ENCODE measurements at regions not wholly inside any gene's neighbourhood (a gene's known extent, or its start where the extent isn't known, plus 50 kb on each side); places are given as distances from the start of the nearest gene placed in this dataset.
A peak's percentile ranks its signal among the peaks of the same experiment; 100 is the strongest.

GRCh38 chr7:22586101-22586785, 86.3 kb upstream of the STEAP1B start:
- ATAC-seq = peak in 1 of 2 donors; percentile 13

DNA sequence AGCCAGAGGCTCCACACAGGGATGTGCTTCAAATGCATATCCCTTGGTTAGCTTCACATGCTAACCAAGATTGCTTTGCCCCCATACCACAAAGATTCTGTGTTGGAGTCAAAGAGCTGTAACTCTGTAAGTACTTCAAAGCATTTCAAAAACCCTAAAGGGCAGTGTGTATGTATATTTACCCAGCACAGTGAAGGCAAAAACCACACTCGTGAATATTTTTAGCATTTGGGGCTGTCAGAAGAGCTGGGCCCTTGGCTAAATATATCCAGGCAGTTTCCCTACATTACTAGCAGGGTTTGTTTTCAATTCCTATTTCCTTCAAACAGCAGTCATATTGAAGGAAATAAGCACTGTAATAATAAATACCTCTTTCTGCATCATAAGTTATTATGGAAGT, 84.2 kb upstream of the STEAP1B start:
- no peak for ATAC-seq

DNA sequence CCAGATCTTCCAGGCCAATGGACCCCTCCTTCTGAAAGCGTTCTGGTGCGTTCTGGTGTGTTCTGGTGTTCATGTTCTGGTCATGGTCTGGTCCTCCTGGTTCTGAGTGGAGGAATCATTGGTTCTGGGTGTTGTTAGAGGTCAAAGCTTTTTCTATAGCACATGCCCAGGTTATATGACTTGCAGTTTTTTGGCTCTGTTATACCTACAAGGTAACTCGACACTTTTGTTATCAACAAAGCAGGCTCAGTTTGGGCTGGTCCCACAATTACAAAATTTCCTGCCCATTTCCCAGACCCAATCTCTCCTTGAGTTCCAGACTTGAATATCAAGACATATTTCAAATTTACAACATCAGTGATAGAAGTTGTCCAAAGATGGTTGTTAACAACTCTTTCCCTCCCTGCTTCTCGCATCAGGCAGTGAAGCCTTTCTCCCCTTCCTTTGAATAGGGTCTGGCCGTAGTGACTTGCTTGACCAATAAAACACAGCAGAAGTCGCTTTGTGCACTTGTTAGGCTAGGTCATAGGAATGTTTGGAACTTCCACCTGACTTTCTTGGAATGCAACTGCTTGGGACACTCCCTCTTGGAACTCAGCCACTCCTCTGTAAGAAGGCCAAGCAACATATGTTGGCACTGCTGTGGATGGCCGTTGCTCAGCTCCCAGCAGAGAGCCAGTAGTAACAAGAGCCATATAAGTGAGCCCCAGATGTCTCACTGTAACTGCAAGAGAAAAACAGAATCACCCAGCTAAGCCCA, 83.1 kb upstream of the STEAP1B start:
- no peak for ATAC-seq

- no peak for ATAC-seq
Observed at GRCh38 chr7:22581099-22581498, 81.1 kb upstream of the STEAP1B start.

DNA sequence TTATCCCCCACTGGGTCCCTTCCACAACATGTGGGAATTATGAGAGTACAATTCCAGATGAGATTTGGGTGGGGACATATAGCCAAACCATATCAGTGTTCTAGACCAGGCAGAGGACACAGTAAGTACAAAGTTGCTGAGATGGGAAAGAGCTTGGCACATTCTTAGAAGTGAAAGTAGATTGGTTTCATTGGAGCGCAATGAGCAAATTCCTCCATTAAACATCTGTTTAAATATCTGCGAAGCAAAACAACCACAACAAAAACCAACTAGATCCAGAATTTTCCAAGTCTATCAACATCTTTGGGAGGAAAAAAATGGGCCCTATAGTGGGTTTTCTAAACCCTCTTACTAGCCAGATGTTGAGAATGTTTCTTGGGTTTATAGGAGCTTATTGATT, 80.0 kb upstream of the STEAP1B start:
- no peak for ATAC-seq

GRCh38 chr7:22578007-22578733, 78.2 kb upstream of the STEAP1B start:
- no peak for ATAC-seq

DNA sequence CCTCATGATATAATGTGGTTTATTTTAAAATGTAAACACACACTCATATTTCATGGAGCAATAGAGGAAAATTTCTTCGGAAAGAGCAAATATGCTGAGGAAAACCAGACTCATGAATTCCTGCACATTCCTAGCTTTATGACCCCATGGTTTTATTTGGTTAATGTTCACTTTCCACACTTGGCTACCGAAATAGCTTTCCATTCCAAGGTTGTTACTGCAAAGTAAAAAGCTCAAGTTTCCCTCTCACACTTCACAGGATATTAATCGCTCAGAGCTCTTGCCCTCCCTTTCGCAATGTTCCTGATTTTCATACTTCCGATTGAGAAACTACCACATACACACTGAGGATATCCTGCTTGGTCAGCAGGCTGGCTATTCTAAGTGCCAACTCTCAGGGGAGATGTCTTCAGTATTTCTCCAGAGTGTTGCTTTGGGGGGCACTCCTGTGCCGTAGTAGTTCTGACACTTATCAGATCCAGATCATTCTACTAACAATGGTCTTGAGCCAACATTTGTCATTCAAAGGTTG, 77.5 kb upstream of the STEAP1B start:
- ATAC-seq = no peak

- ATAC-seq = no peak
Observed at GRCh38 chr7:22576612-22577469, 76.9 kb upstream of the STEAP1B start.

DNA sequence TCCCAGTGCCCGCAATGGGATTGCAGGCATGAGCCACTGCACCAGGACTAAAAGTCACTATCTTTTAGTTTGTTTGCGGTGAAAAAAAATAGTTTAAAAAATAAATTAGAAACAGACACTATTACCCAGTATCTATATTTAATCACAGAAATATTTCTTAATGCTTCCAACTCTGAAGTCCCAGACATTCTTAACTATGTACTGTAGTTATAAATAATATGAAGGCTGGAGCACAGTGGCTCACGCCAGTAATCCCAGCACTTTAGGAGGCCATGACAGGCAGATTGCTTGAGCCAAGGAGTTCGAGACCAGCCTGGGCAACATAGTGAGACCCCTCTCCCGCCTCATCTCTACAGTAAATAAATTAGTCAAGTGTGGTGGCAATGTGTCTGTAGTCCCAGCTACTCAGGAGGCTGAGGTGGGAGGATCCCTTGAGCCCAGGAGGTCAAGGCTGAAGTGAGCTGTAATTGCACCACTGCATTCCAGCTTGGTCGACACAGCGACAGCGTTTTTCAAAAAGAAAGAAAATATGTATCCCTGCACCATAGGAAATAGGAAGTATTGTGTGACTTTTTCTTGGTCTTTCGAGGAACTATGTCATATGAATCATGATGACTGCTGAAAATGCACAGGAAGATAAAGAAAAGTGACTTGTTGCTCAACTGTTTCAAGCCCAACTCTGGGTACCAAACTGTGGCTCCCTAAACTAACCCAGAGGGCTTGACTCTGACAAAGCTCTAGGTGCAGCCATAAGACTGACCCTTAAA, 74.9 kb upstream of the STEAP1B start:
- no peak for ATAC-seq

DNA sequence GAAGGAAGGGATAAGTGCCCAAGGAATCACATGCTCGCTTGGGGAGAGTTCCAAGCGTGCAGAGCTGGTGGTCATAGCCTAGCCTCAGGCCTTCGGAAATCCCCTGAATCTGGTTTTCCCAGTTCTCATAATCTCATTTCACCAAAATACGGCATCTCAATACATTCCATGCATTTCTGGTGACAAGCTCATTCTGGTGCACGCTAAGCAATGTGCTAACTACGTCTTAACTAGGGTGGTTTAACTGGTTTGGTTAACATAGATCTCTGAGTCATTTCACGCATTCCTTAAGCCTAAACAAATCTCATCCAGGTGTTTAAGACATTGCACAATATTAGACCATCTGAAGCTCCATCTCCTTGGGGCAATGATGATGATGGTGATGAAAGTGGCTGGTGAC, 72.9 kb upstream of the STEAP1B start:
- ATAC-seq = no peak

GRCh38 chr7:22572292-22572691, 72.3 kb upstream of the STEAP1B start:
- ATAC-seq = no peak

- ATAC-seq = no peak
Observed at GRCh38 chr7:22571766-22572165, 71.8 kb upstream of the STEAP1B start.

DNA sequence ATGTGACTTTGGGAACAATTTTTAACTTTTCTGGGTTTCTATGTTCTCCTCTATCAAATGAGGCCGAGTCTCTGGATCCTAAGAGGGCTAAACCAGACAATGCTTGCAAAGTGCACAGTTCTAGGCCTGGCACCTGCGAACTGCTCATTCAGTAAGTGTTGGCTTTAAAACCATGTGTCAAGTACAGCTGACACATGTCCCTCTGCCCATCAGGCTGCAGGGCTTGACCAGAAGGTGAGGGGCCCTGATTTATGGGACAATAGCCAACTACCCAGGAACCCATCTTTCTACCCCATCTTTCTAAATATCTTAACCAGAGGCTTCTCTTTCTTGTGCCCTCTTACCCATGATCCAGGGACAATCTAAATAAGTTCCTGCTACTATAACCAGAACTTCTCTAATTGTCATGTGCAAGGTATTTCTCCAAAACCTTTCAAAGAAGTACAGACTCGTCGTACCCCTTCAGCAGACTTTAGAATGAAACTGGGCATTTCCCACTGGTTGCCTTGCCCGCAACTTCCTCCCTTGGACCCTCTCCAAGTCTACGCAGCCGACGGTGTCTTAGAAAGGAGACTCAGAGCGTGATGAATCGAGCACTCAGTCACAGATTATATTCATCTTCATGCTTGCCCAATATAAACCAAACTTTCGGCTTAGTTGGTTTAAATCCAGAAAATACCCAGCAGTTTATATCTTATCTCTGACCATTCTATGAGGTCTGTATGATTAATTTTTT, 69.8 kb upstream of the STEAP1B start:
- ATAC-seq = peak; percentile 9 to 19

DNA sequence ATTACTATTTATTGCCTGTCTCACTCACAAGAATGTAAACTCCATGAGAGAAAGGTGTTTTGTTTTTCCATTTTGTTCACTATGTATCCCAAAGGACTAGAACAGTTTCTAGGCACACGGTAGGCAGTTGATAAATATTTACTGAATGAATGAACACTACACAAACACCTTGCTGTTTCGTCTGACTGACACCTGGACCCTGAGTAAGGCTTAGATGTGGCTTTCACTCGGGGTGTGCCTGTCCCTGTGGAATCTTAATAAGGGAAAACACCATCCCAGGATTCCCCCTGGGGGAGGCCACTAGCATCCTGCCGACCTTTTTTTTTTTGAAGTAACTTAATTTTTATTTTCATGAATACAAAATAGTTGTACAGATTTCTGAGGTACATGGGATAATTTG, 66.6 kb upstream of the STEAP1B start:
- no peak for ATAC-seq

DNA sequence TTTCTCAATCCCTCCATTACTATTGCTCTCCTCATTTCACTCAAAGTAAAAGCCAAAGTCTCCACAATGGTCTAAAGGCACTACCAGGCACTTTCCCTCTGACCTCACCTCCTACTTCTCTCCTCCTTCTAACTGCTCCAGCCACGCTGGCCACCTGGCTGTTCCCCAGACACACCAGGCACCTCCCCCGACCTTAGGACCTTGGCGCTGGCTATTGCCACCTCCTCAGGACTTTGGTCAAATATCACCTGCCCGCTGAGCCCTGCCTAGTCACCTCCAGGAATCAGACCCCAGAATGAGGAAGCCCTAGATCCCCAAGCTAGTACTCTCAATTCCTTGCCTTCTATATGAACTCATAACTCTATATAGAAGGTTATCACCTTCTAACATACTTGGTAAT, 66.2 kb upstream of the STEAP1B start:
- ATAC-seq = no peak

DNA sequence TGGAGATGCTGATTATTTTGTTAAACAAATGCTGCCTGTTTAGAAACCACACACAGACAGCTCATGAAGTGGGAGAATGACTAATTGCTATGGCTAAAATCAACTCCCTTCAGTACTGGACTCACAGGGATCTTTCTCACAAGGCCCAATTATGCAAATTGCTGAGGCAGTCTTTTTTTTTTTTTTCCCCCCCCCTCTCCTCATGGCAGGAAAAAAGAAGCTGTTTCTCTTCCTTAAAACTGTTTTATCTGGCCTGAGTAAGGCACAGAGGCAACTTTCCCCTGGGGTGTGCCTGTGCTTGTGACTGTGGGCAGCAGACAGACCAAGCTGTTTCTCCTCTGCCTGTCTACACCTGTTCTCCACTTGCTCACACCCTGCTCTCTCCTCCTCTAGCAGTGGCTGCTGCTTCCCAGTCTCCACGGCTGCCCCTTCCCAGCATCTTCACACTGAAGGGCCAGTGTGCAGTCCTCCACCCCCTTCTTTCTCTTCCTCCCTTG, 65.4 kb upstream of the STEAP1B start:
- ATAC-seq = no peak

DNA sequence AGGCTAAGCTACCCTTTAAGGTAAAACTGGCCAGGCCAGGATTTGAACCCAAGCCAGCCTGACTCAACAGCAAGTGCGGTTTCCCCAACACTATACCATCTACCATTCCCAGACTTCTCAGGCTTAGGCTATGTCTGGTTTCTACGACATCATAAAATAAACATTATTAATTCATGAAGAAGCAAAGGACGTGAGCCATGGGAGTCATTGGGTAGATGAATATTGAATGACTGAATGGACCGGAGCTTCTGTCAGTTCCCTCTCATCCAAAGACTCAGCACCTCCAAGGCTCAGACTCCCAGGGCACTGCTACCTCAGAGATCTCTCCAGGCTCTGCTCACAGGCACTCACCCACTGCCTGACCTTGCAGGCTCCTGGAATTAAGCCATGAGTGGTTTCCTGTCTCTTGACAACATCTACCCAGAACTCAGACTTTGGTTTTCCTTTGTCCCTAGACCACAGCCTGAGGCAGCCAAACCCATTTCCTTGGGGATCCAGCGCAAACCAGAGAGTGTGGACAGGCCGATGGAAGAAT, 64.6 kb upstream of the STEAP1B start:
- no peak for ATAC-seq

GRCh38 chr7:22563621-22564241, 63.7 kb upstream of the STEAP1B start:
- ATAC-seq = peak; percentile 29 to 34

DNA sequence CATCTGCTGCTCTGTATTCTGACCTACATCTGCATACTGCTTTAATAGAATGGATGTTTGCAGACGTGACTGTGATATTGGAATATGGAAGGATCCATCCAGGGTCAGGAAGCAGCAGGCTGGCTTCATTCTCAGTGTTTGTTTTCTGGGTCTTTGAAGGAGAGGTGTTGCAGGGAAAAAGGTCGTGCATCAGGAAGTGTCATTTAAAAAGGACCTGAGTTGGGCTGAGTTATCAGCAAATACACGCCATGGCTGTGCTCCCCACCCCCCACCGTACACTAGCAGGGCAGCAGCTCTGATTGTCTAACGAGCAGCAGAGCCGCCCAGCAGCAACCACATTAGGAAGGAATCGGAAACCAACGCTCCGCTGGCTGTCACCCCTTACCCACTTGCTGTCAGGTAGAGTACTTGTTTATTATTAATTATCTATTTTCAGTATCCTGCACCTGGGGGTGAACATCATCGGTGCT, 63.1 kb upstream of the STEAP1B start:
- ATAC-seq = no peak

Measured in activated CD4-positive, CD25-positive, alpha-beta regulatory T cell treated with anti-CD3 and anti-CD28 coated beads, Interleukin-2, amount 50 U/mL, for 24 hours (primary cell).